Tibial nerve (tissue), 4 donors: ENCODE measurements at regions not wholly inside any gene's neighbourhood (a gene's known extent, or its start where the extent isn't known, plus 50 kb on each side); places are given as distances from the start of the nearest gene placed in this dataset.

Experiments
- DNase-seq, 2 donors: peaks; one replicate each; pipeline ENCODE4 v3.0.0-alpha.2; 2019; ENCODE audit warnings: low spot score in 2 of 2
- H3K27ac ChIP-seq, 4 donors: fragments of 200-600 bp; sonication (generic) in 3 of 4; one replicate each; pipeline ENCODE4 v1.5.1; 2017 to 2019; ENCODE audit warnings: mild to moderate bottlenecking in 1 of 4
- H3K27me3 ChIP-seq, 2 donors: fragments of 200-600 bp; sonication (generic) in 1 of 2; one replicate each; pipeline versions ENCODE4 v1.5.1 to v1.6.0; 2017 to 2019
- H3K36me3 ChIP-seq, 3 donors: fragments of 200-600 bp; sonication (generic); one replicate each; pipeline ENCODE4 v1.5.1; 2018 to 2019
- H3K4me1 ChIP-seq, 4 donors: fragments of 200-600 bp; sonication (generic) in 3 of 4; one replicate each; pipeline ENCODE4 v1.5.1; 2017 to 2019
- H3K4me3 ChIP-seq, 4 donors: fragments of 200-600 bp; sonication (generic) in 3 of 4; one replicate each; pipeline ENCODE4 v1.5.1; 2017 to 2019; ENCODE audit warnings: mild to moderate bottlenecking in 1 of 4, moderate library complexity in 1 of 4
- H3K9me3 ChIP-seq, 4 donors: fragments of 200-600 bp; sonication (generic) in 3 of 4; one replicate each; pipeline ENCODE4 v1.5.1; 2017 to 2019
- EP300 ChIP-seq, 2 donors: sonication (generic); formaldehyde crosslinking; IDR thresholded peaks; one replicate each; pipeline ENCODE4 v1.6.1; 2017; ENCODE audit warnings: antibody characterized with exemption in 2 of 2, mild to moderate bottlenecking in 1 of 2
- POLR2A ChIP-seq, 2 donors: fragments of 450-650 bp; IDR thresholded peaks; one replicate each; pipeline ENCODE4 v1.6.1; 2017; ENCODE audit warnings: antibody characterized with exemption in 2 of 2, mild to moderate bottlenecking in 2 of 2, moderate library complexity in 2 of 2
- WGBS, 2 donors: methylation state at CpG; one replicate each; pipeline ENCODE4 v1.1.5; 2018; 5-methylcytosine and 5-hydroxymethylcytosine counted together
- TF ChIP-seq, protein P1 (sequence below), 5 experiments: fragments of 200-600 bp in 3 of 5; fragments of 450-650 bp in 2 of 5; sonication (generic) in 3 of 5; IDR thresholded peaks; one replicate each; pipeline ENCODE4 v1.5.1; 2016 to 2019; ENCODE audit warnings: antibody characterized with exemption in 5 of 5, mild to moderate bottlenecking in 3 of 5, moderate library complexity in 2 of 5

DNA sequence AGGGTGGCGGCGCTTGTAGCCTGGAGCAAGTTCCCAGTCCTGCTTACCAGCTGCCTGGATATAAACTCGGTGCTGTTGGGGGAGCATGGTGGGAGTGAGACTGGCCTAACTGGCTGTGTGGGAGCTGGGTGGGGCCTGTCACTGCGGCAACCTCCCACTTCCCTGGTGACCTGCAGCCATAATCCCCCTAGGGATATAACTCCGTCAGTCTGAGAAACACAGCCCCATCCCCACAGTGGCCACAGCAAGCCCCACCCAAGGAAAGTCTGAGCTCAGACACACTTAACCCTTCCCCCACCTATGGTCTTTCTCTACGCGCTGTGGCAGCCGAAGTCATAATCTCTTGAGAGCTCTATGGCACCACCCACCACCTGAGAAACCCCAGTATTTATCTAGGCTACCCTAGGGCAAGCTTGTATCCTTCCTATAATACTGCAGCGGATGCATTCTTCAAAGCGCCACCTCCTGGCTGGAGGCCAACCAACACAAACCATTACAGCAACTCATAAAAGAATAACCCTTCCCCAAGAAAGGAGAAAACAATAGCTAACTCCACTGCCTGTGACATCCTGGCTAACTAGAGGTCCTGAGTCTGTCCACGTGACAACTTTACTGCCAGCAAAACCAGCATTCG lies 57.4 kb downstream of the ZNF648 start:
- Histone ChIP-seq H3K27ac (peak overlapping the region; percentile 30 to 77 (median 61)), H3K27me3 (no peaks in the 10 kb centered on the region), H3K4me3 (no peak overlapping the region), H3K4me1 (peaks cover 0 to 23% (median 5%) of the 10 kb centered on the region in 4 donors), H3K36me3 (no peaks in the 10 kb centered on the region), H3K9me3 (peaks cover 0 to 9% (median 1%) of the 10 kb centered on the region in 4 donors)
- 65 to 70% methylated on average over 12 of the region's 12 CpGs for WGBS, 2 donors
- DNase-seq: peak in 1 of 2 donors; percentile 32
- TF ChIP-seq EP300 (IDR thresholded peaks at IDR 0.05): no peak

DNA sequence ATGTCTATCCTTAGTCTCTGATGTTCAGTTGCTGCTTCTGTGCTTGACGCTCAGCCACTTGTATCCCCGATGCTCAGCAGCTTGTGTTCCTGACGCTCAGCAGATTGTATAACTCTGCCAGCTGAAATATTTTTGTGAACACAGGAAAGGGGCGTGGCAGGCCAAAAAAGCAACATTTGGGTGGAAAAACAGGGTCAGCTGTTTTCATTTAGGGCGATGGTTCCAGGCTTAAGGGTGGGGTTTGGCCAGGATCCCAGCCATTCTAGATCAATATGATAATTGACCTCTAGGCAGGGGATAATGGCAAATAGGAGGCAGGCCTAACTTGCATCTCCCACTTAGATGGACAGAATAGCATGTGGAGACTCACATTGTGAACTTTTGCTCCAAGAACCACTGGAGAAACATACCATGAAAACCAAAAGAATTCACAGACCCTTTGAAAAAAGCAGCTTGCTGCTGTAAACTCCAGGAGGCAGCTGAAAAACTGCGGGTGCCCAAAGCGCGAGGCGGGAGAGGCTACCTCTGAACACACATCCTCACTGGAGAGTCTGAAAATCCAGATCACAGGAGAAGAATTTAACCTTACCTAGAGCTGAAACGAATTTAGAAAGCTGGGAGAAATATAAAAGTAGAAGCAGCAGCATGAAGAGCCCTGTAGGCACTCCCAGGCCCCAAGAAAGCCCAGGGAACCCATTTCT lies 58.3 kb downstream of the ZNF648 start:
- Histone ChIP-seq H3K4me1 (peaks cover 0 to 23% (median 5%) of the 10 kb centered on the region in 4 donors), H3K27ac (peak overlapping the region; percentile 30 to 77 (median 61)), H3K4me3 (no peak overlapping the region), H3K9me3 (peaks cover 0 to 9% (median 1%) of the 10 kb centered on the region in 4 donors), H3K27me3 (no peaks in the 10 kb centered on the region), H3K36me3 (no peaks in the 10 kb centered on the region)
- peak in 1 of 2 donors; percentile 37 for TF ChIP-seq EP300 (IDR thresholded peaks at IDR 0.05)
- TF ChIP-seq, protein P1, sequence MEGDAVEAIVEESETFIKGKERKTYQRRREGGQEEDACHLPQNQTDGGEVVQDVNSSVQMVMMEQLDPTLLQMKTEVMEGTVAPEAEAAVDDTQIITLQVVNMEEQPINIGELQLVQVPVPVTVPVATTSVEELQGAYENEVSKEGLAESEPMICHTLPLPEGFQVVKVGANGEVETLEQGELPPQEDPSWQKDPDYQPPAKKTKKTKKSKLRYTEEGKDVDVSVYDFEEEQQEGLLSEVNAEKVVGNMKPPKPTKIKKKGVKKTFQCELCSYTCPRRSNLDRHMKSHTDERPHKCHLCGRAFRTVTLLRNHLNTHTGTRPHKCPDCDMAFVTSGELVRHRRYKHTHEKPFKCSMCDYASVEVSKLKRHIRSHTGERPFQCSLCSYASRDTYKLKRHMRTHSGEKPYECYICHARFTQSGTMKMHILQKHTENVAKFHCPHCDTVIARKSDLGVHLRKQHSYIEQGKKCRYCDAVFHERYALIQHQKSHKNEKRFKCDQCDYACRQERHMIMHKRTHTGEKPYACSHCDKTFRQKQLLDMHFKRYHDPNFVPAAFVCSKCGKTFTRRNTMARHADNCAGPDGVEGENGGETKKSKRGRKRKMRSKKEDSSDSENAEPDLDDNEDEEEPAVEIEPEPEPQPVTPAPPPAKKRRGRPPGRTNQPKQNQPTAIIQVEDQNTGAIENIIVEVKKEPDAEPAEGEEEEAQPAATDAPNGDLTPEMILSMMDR (IDR thresholded peaks at IDR 0.05): no peak
- WGBS, 2 donors: 39 to 45% methylated on average over 10 of the region's 10 CpGs
- no peak for DNase-seq

DNA sequence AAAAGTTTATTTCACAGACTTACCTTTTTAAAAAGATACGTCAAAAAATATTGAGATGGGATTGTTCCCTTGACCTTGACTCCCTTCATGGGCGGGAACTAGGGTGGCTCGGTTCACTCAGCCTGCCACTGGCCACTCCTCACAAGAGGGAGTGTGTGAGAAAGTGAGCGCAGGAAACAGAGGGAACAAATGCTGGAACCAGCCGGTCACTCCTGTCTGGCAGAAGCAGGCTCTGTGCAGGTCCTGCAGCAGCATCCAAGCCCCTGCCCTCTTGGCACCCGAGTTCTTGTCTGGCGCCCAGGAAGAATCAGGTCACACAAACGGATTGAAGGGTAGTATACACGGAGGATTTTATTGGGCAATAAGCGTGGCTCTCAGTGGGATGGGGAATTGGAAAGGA lies 58.9 kb downstream of the ZNF648 start:
- H3K27me3 ChIP-seq: no peaks in the 10 kb centered on the region
- H3K4me1 ChIP-seq: peaks cover 0 to 23% (median 5%) of the 10 kb centered on the region in 4 donors
- TF ChIP-seq, protein P1 (IDR thresholded peaks at IDR 0.05): no peak
- TF ChIP-seq EP300 (IDR thresholded peaks at IDR 0.05) (no peak), POLR2A (IDR thresholded peaks at IDR 0.05) (no peak)
- H3K36me3 ChIP-seq: no peaks in the 10 kb centered on the region
- WGBS, 2 donors: 41 to 45% methylated on average over 10 of the region's 10 CpGs
- H3K9me3 ChIP-seq: peaks cover 0 to 9% (median 1%) of the 10 kb centered on the region in 4 donors
- peak overlapping the region in 3 of 4 donors; percentile 21 to 77 (median 72) for H3K27ac ChIP-seq
- H3K4me3 ChIP-seq: peak overlapping the region in 1 of 4 donors; percentile 4
- no peak for DNase-seq

DNA sequence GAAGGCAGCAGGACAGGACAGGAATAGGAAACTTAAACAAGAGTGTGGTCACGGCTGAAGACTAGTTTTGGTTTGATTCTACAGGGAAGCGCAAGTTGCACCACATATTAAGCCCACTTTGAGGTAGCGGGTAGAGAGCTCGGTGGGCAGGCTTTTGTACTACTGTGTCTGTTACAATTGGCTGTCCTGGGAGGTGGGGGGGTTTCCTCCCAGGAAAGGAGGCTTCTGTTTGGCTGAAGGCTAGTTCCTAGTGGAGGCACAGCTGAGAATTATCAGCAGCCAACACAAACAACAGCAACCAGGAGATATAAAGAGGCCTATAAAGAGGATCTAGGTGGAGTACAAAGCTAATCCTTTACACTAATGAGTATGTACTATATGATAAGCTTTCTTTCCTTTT lies 62.7 kb downstream of the ZNF648 start:
- TF ChIP-seq EP300 (IDR thresholded peaks at IDR 0.05): no peak
- TF ChIP-seq POLR2A (IDR thresholded peaks at IDR 0.05): no peak
- TF ChIP-seq, protein P1 (IDR thresholded peaks at IDR 0.05): no peak
- no peaks in the 10 kb centered on the region for H3K36me3 ChIP-seq
- H3K9me3 ChIP-seq: no peaks in the 10 kb centered on the region
- WGBS, 2 donors: 69 to 75% methylated on average over 4 of the region's 4 CpGs
- peaks cover 0 to 17% (median 5%) of the 10 kb centered on the region in 4 donors for H3K4me1 ChIP-seq
- no peak overlapping the region for H3K27ac ChIP-seq
- no peak overlapping the region for H3K4me3 ChIP-seq
- H3K27me3 ChIP-seq: no peaks in the 10 kb centered on the region
- no peak for DNase-seq

DNA sequence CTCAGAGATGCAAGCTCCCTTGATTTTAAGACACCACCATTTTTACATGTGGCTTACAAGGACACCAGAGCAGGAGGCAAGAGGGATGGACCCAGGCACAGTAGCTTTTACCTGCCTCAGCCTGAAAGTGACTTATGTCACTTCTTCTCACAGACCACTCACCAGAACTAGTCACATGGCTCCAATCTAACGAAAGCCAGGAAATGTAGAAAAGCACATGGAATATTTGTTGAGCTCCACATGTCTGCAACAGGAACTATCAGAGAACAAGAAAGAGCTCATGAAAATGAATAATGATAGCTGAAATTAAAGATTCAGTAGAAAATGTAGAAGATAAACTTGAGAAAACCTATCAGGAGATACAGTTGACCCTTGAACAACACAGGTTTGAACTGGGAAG lies 69.4 kb downstream of the ZNF648 start:
- no peak for DNase-seq
- Histone ChIP-seq H3K27ac (no peak overlapping the region), H3K36me3 (no peaks in the 10 kb centered on the region), H3K4me3 (no peak overlapping the region), H3K27me3 (no peaks in the 10 kb centered on the region), H3K4me1 (peaks cover 0 to 8% (median 3%) of the 10 kb centered on the region in 4 donors), H3K9me3 (no peaks in the 10 kb centered on the region)
- TF ChIP-seq, protein P1 (IDR thresholded peaks at IDR 0.05): no peak
- TF ChIP-seq POLR2A (IDR thresholded peaks at IDR 0.05) (no peak), EP300 (IDR thresholded peaks at IDR 0.05) (no peak)
- 65 to 88% methylated on average over 1 of the region's 1 CpG for WGBS, 2 donors
